H4 (cell line): ENCODE measurements at regions not wholly inside any gene's neighbourhood (a gene's known extent, or its start where the extent isn't known, plus 50 kb on each side); places are given as distances from the start of the nearest gene placed in this dataset.
"Not testable (repeated sequence)": the region's sequence is repeated elsewhere in the genome, so short reads cannot be mapped to it uniquely, and the experiment has no call there.

Experiments
- DNase-seq: peaks from one replicate; pipeline ENCODE4 v3.0.0-alpha.2; 2015; ENCODE audit warnings: low spot score

- DNase-seq = peak; percentile 79
These were observed 133.4 kb downstream of the SLC1A3 start for GRCh38 chr5:36739751-36740221.

- DNase-seq = peak; percentile 84
These were observed 134.0 kb downstream of the SLC1A3 start for GRCh38 chr5:36740259-36740898.

GRCh38 chr5:36741128-36741527 is 134.7 kb downstream of the SLC1A3 start:
- peak; percentile 42 for DNase-seq

- DNase-seq = peak; percentile 75
These were observed 132.4 kb upstream of the NIPBL start for GRCh38 chr5:36743891-36744772.

GRCh38 chr5:36744773-36745589 is 131.6 kb upstream of the NIPBL start:
- DNase-seq = no peak

GRCh38 chr5:36747794-36748193 is 128.8 kb upstream of the NIPBL start:
- not testable (repeated sequence) for DNase-seq

- no peak for DNase-seq
These were observed 124.7 kb upstream of the NIPBL start for GRCh38 chr5:36751886-36752285.

- DNase-seq = no peak
These were observed 121.2 kb upstream of the NIPBL start for GRCh38 chr5:36755342-36755741.

- no peak for DNase-seq
These were observed 120.6 kb upstream of the NIPBL start for GRCh38 chr5:36755920-36756488.

GRCh38 chr5:36756848-36757247 is 119.7 kb upstream of the NIPBL start:
- DNase-seq = no peak

- DNase-seq = no peak
These were observed 117.5 kb upstream of the NIPBL start for GRCh38 chr5:36759117-36759516.

GRCh38 chr5:36763454-36763853 is 113.1 kb upstream of the NIPBL start:
- DNase-seq = no peak

- no peak for DNase-seq
These were observed 110.7 kb upstream of the NIPBL start for GRCh38 chr5:36765876-36766275.

- no peak for DNase-seq
These were observed 109.6 kb upstream of the NIPBL start for GRCh38 chr5:36766981-36767380.

- no peak for DNase-seq
These were observed 108.1 kb upstream of the NIPBL start for GRCh38 chr5:36768450-36768849.

- no peak for DNase-seq
These were observed 107.3 kb upstream of the NIPBL start for GRCh38 chr5:36769129-36769770.

GRCh38 chr5:36770125-36770524 is 106.4 kb upstream of the NIPBL start:
- no peak for DNase-seq

GRCh38 chr5:36772276-36773140 is 104.1 kb upstream of the NIPBL start:
- no peak for DNase-seq

- peak; percentile 51 for DNase-seq
These were observed 99.3 kb upstream of the NIPBL start for GRCh38 chr5:36777105-36777757.

- DNase-seq = no peak
These were observed 98.2 kb upstream of the NIPBL start for GRCh38 chr5:36778336-36778735.
